ENCODE measurements at regions not wholly inside any gene's neighbourhood (a gene's known extent, or its start where the extent isn't known, plus 50 kb on each side); places are given as distances from the start of the nearest gene placed in this dataset.

DNA sequence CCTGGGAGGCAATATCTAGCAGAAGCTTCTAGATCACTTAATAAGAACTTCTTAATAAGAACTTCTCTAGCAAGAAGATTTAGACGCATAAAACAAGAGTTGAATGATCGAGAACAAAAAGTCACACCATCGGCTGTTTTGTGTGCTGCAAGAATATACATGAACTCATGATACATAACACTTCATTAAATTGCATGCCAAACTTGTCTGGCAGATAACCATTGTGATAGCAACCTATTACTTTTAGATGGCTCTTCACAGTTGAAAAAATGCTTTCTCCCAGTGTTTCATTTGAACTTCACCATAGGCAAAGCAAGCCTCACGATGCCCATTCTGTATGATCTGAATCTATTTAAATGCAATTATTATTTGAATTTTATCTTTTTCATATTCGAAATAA lies 249.9 kb downstream of the CBLN4 start:
- TF ChIP-seq, protein P1, sequence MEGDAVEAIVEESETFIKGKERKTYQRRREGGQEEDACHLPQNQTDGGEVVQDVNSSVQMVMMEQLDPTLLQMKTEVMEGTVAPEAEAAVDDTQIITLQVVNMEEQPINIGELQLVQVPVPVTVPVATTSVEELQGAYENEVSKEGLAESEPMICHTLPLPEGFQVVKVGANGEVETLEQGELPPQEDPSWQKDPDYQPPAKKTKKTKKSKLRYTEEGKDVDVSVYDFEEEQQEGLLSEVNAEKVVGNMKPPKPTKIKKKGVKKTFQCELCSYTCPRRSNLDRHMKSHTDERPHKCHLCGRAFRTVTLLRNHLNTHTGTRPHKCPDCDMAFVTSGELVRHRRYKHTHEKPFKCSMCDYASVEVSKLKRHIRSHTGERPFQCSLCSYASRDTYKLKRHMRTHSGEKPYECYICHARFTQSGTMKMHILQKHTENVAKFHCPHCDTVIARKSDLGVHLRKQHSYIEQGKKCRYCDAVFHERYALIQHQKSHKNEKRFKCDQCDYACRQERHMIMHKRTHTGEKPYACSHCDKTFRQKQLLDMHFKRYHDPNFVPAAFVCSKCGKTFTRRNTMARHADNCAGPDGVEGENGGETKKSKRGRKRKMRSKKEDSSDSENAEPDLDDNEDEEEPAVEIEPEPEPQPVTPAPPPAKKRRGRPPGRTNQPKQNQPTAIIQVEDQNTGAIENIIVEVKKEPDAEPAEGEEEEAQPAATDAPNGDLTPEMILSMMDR (conservative IDR thresholded peaks at IDR 0.05): no peak
- no peak for TF ChIP-seq EZH2 (IDR thresholded peaks at IDR 0.05; ENCODE audit: low read depth)

Data from PC-9 (cell line).